GM21515 (cell line): ENCODE measurements at regions not wholly inside any gene's neighbourhood (a gene's known extent, or its start where the extent isn't known, plus 50 kb on each side); places are given as distances from the start of the nearest gene placed in this dataset.
"Not testable (repeated sequence)": the region's sequence is repeated elsewhere in the genome, so short reads cannot be mapped to it uniquely, and the experiment has no call there.

Source experiments
- ATAC-seq: cut with Tn5 transposase; IDR thresholded peaks from one replicate; pipeline ENCODE4 v1.9.1; 2021; ENCODE audit not compliant: unreplicated experiment

GRCh38 chr12:74595696-74596095, 58.1 kb downstream of the ATXN7L3B start:
- no peak for ATAC-seq

DNA sequence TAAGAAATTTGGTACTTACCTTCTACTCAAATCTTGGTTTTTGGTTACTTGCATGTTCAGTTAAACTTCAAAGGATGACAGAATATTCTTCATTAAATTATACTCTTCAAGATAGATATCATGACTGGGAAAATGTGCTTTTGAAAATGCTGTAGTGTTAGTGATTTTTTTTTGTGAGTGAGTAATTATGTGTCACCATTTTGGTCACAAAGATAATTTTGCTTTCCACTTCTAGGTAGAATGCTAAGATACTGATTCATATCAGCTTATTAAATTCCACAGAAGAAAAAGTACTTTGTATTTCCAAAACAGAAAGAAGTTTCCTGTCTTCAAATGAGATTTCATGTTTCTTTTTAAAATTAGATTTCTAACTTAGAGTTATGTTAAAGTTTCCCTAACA, 61.2 kb downstream of the ATXN7L3B start:
- no peak for ATAC-seq

DNA sequence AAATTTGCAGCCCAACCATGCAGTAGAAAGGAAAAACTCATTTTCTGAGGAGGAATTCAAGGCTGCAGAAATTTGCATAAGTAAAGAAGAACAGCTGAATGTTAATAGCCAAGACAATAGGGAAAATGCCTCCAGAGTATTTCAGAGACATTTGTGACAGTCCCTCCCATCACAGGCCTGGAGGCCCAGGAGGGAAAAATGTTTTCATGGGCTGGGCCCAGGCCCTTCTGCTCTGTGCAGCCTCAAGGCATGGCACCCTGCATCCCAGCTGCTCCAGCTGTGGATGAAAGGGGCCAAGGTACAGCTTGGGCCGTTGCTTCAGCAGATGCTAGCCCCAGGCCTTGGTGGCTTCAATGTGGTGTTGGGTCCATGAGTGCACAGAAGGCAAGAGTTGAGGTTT, 62.3 kb downstream of the ATXN7L3B start:
- ATAC-seq: no peak

DNA sequence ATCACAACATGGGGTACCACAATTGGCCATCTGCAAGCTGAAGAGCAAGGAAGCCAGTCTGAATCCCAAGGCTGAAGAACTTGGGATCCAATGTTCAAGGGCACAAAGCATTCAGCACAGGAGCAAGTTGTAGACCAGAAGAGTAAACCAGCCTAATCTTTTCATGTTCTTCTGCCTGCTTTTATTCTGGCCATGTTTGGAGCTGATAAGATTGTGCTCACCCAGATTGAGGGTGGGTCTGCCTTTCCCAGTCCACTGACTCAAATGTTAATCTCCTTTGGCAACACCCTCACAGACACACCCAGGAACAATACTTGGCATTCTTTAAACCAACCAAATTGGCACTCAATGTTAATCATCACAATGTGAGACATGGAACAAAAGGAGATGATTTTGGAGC, 63.2 kb downstream of the ATXN7L3B start:
- ATAC-seq: not testable (repeated sequence)

- no peak for ATAC-seq
Measured at GRCh38 chr12:74602881-74603672, 65.4 kb downstream of the ATXN7L3B start.

DNA sequence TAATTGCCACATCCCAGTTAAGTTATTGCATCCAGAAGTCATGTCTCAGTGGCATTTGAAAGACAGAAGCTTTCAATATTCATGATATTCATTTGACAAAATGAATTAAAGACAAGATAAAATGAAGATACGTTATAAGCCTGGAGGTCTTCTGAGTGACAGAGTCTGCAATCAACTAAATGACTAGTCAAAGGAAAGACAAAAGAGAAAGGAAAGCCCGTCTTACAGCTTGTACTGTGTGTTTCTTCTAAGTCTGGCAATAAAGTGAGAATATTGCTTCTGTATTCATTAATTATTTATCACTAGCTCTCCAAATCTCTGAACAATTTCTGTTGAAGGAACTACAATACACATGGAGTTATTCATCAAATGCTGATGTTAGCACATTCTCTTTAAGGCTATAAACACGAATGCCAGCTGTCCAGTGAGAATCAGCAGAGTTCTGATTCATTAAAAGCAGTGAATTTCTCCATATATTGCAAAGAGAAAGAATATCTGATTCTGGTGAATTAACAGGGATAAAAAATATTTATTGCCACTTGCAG, 70.7 kb downstream of the ATXN7L3B start:
- ATAC-seq: no peak

GRCh38 chr12:74610711-74611110, 73.1 kb downstream of the ATXN7L3B start:
- no peak for ATAC-seq

- ATAC-seq: no peak
Measured at GRCh38 chr12:74614426-74614825, 76.8 kb downstream of the ATXN7L3B start.

DNA sequence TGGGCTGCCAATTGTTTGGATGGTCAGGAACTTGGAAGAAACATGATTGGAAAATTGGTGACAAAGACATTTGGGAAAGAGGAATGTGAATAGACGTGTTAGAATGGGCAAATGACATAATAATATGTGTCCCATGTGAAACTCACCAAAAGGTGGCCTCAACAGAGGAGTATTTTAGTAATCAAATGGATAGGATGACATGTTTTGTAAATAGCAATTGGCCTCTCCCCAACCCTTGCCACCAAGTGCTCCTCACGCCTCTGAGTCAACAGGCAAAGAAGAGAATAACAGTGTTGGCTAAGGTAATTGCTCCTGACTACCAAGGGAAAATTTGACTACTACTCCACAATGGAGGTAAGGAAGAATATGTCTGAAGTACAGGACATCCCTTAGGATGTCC, 81.4 kb downstream of the ATXN7L3B start:
- no peak for ATAC-seq

GRCh38 chr12:74619884-74620283, 82.2 kb downstream of the ATXN7L3B start:
- no peak for ATAC-seq

DNA sequence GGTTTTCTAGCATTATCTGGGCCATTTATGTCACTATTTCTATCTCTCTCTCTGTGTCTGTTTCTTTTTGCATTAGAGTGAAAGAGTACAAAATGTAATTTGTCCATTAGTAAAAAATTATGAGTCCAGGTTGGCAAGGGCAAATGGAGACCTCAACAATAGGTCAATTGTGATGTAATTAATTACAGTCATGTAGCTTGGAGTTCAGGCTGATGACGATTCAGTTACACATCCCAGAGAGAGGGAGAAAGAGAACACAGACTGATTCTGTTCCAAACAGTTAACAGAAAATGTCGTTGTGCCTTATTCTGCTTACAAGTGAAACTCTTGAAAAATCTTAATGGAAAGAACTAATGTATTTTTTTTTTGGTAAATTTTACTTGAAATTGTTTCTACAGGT, 83.3 kb downstream of the ATXN7L3B start:
- ATAC-seq: no peak

DNA sequence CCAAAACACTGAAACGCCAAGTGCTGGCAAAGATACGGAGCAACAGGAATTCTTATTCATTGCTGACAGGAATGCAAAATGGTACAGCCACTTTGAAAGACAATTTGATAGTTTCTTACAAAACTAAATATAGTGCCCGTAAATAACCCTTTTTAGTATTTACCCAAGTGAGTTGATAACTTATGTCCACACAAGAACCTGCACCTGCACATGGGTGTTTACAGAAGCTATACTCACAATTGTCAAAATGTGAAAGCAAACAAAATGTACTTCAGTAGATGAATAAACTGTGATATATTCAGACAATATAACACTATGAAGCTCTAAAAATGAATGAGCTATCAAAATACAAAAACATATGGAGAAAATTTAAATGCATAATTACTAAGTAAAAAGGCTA, 86.6 kb downstream of the ATXN7L3B start:
- ATAC-seq: no peak

- ATAC-seq: peak; percentile 92
Measured at GRCh38 chr12:74626397-74626796, 88.8 kb downstream of the ATXN7L3B start.

DNA sequence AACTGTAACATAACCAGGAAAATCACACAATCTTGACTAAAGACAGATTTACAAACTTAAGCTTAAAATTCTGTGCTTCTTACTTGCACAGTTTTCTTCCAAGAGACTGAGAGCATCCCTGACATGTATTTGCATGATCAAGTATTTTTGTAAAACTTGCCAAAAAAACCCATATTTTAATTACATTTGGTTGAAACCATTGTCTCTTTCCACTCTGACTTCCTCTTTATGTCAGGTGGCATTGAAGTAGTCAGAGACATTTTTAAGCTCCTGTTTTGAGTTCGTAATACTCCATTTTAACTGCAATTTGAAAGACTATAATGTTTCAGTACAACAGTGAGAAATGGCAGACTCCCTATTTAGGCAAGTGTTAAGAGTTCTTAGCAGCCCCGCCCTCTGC, 103.6 kb downstream of the ATXN7L3B start:
- ATAC-seq: no peak

DNA sequence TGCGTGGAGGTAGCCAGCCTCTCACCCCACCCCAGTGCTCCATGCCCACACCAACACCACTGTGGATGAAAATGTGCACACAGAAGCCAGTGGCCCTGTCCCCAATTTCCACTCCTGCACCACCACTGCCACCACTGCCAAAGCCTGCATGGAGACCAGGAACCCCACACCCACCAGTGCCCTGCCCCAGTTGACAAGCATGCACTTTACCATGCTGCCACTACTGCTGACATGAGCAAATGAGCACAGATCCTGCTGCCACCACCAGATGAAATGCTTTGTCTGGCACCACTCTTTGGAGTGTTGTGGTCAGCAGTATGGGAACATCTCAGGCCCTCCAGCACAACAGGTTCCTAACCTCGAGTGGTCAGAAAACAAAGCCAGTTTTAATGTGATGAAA, 104.1 kb downstream of the ATXN7L3B start:
- no peak for ATAC-seq

GRCh38 chr12:74644681-74645080, 107.0 kb downstream of the ATXN7L3B start:
- ATAC-seq: no peak

DNA sequence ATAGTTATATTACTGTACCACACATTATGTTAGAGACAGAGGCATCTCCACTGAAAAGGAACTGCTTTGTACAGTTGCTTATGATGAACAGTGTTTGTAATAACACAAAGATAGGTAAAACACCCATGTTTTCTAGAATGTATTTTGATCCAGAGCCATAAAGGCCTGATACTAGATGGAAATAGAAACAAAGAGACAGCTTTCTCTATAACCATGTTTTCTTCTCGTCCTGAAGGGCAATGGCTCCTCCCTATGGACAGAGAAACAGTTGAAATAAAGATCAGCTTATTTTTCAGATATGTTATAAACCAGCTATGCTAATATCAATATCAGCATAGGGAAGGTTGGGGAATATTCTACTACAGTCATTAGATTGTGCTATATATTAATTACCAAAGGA, 109.2 kb downstream of the ATXN7L3B start:
- ATAC-seq: no peak

DNA sequence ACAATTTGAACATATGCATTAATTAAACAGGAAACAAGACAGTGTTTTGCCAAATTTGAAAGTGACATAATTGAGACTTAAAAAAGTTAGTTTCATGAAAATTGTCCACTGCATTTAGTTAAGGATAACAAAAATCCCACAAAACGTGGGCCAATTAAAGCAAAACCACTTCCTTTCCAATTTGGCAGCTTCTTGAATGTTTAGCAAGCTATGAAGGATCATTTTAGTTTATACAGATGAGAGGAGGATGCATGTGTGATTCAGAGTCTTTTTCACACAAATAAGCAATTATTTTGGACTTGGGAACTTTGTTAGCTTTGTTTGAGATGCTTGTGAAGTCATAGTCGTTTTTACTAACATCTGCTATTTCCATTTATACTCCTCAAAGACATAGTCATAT, 109.6 kb downstream of the ATXN7L3B start:
- no peak for ATAC-seq

- ATAC-seq: no peak
Measured at GRCh38 chr12:74656251-74656650, 118.6 kb downstream of the ATXN7L3B start.

- ATAC-seq: no peak
Measured at GRCh38 chr12:74660442-74660841, 122.8 kb downstream of the ATXN7L3B start.

DNA sequence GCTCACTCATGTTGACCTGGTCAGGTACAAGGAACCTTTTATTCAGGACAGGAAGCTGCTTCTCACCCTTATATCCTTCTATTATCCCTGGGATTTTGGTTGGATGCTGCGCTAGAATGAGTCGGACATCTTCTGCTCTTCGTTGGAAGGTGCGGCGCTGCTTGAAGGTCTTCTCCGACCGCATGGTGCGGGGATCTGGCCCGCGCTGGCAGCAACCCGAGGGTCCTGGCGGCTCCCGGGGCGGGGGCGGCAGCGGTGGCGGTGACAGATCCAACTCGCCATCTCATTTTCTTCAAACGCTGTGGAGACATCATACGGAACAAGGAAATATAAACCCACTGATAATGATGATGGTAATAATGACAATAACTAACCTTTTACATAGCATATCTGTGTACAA, 126.3 kb downstream of the ATXN7L3B start:
- ATAC-seq: no peak

- ATAC-seq: no peak
Measured at GRCh38 chr12:74665690-74666089, 128.1 kb downstream of the ATXN7L3B start.

DNA sequence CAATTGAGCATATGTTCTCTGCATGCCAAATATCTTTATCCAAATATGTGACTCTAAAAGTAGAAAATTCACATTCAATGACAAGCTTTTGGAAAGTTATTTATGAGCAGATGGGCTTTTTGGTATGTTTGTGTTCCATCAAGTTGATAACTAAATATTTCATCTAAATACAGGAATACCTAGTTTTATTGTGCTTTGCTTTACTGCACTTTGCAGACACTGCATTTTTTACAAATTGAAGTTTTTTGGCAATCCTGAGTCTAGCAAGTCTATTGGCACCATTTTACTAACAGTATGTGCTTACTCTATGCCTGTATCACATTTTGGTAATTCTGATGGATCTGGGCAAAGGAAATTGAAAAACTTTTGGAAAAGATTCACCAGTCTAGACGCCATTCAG, 133.8 kb downstream of the ATXN7L3B start:
- no peak for ATAC-seq
